GOT3 (cell line): ENCODE measurements at regions not wholly inside any gene's neighbourhood (a gene's known extent, or its start where the extent isn't known, plus 50 kb on each side); places are given as distances from the start of the nearest gene placed in this dataset.
"Not testable (repeated sequence)": the region's sequence is repeated elsewhere in the genome, so short reads cannot be mapped to it uniquely, and the experiment has no call there.

Source experiments
- DNase-seq: peaks from one replicate; lab custom pipeline; 2025; ENCODE audit warnings: mixed read lengths; lab: John Stamatoyannopoulos, UW

DNA sequence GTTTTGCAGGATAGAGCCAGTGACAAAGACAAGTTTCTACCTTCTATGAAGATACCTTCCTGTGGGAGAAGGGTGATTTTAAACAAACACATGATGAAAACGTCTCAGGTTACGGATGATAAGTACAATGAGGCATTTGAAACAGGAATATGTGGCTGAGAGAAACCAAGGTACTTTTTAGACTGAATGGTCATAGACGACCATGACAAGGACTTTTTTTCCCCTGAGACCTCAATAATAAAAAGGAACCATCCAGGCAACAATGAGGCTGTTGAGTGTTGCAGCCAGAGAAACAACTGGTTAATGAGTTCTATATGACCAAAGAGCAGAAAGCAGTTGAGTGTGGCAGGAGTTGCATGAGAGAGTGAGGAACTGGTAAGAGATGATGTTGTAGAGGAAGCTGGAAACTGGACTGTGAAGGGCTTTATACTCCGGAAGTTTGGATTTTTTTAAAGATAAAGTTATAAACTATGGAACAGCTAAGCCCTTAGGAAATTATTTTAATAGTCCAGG is 306.1 kb upstream of the CYRIA start:
- DNase-seq, result no peak

DNA sequence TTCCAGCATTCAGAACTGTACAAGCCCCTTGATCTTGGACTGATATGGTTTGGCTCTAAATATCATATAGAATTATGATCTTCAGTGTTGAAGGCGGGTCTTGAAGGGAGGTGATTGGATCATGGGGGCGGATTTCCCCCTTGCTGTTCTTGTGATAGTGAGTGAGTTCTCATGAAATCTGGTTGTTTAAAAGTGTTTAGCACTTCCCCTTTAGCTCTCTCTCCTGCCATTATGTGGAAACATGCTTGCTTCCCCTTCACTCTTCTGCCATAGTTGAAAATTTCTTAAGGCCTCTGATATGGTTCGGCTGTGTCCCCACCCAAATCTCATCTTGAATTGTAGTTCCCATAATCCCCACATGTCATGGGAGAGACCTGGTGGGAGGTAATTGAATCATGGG is 305.3 kb upstream of the CYRIA start:
- DNase-seq, result not testable (repeated sequence)

- no peak for DNase-seq
Observed at GRCh38 chr2:16962505-16962904, 296.9 kb upstream of the CYRIA start.

DNA sequence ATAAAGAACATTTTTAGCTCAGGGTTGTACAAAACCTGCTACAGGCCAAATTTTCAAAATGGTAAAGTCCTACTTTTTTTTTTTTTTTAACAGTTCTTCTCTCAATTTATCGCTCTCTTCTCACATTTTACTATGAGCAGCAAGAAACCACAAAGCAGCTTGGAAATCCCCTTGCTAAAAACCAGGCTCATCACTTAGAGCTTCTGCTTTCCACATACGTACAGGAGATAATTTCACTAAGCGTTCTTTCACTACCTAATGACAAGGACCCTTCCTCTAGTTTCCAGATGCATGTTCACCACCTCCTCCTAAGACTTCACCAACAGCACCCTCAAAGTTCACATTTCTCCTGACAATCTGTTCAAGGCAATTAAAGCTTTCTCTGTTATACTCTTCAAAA is 294.9 kb upstream of the CYRIA start:
- no peak for DNase-seq

DNA sequence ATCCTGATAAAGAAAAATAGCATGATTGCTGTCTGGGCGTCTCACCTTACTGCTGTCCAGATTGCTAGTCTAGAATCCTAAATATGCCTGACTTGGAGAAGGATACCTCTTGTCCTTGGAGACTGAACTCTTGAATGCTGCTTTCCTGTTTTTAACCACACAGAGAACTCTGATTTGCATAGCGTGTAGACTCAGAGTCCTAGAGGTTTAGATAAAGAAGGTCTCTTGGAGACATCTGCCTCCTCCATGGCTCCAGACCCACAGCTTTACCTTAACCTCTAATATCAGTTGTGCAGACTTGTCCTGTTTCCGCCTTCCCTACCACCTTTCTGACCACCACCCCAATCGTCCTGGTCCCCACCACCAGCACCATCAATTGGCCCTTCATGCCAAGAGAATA is 292.6 kb upstream of the CYRIA start:
- no peak for DNase-seq

DNA sequence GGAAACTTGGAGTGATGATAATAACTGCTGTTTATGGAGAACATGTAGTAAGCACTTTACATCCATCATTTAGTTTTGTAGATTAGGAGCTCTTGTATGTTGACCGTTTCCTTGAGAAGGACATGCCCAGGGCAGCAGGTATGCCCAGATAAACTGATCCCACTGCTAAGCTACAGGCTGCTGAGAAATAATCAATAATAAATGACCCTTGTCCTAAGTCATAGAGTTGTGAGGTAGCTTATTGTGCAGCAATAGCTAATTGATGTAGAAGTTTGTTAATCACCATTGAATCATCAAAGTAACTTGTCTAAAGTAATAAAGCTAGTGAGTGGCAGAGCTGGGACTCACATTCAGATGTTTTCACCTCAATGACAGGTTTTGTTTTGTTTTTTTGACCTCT is 287.2 kb upstream of the CYRIA start:
- no peak for DNase-seq

GRCh38 chr2:16952368-16952767 is 286.7 kb upstream of the CYRIA start:
- DNase-seq, result no peak

DNA sequence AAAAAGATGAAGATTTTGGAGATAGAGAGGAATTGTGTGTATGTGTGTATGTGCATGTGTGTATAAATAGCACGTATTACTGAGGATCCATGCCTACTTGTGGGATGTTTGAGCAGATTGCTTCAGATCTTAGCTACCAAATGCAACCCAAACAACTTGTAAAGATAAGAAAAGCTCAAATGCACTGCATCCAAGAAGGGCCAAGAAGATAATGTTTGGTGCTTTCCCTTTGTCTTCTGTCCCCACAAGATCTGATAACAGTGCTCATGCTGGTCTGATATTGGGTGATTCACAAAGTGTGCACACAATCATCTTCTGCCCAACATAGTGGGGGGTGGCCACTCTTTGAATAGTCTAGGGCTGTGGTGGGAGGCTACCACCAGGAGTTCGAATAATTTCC is 284.8 kb upstream of the CYRIA start:
- DNase-seq, result no peak

- no peak for DNase-seq
Observed at GRCh38 chr2:16948710-16949109, 283.1 kb upstream of the CYRIA start.

- DNase-seq, result no peak
Observed at GRCh38 chr2:16948053-16948452, 282.4 kb upstream of the CYRIA start.

GRCh38 chr2:16943279-16943958 is 277.8 kb upstream of the CYRIA start:
- no peak for DNase-seq

GRCh38 chr2:16940214-16940613 is 274.6 kb upstream of the CYRIA start:
- no peak for DNase-seq

DNA sequence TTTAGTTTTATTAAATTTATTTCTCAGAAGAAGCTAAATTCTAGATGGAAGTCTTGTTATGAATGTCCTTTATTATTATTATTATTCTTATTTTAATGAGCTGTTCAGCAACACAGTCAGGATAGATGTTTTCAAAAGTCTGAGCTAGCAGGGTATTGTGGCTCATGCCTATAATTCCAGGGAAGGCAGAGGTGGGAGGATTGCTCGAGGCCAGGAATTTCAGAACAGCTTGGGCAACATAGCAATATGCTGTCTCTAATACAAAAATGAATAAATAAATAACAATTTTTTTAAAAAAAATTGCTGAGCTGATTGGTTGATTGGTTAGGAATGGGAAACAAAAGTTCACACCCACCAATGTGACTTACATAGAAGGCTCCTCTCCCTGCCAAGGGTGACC is 274.1 kb upstream of the CYRIA start:
- DNase-seq, result no peak

GRCh38 chr2:16933355-16933754 is 267.7 kb upstream of the CYRIA start:
- no peak for DNase-seq

DNA sequence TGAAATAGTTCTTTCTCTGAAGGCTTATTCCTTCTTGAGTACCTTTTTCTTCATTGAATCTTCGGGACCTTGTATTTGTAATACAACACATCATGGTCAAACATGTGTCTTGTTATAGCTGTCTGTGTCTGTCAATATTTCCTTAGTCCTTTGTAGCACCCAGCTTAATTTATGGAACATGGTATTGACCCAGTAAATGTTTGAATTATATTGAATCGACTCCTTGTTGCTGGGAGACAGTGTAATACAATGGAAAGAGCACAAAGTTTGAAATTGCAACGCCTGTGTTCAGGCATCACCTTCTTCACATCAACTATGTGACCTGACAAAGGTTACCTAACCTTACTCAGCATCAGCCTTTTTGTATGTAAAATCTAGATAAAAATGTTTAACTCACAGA is 267.2 kb upstream of the CYRIA start:
- DNase-seq, result no peak

DNA sequence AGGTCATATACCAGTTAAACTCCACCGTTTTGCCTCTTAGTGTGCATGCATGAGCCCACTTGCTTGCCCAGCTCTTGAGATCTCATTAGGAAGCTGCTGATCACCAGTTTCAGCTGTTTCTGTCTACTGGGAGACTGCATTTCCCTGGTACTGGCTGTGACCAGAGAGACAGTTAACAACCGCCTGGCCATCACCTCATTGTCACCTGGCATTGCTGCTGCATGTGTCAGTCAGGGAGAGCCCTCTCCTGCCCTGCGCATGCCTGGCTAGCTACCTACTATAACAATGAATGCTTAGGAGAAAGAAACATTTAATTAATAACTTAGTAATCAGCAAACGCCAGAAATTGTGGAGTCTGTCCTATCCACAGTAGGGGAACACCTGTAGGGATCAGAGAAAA is 265.8 kb upstream of the CYRIA start:
- no peak for DNase-seq

GRCh38 chr2:16927398-16927797 is 261.8 kb upstream of the CYRIA start:
- no peak for DNase-seq

DNA sequence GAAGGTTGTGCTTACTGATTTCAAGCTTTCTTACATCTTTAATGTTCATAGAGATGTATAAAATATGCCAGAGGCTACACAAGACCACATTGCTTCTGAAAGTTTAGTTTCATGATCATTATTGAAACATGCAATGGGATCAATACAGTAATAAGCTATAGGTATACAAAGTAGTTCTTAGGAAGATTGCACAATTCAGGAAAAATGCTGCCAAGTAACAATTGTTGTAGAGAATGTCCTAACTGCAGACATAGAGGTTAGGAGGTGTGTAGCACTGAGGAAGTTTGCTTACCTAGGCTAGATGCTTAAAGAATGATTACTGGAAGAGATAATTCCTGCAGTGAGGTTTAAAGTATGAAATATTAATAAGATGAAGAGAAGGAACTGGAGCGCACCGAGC is 259.5 kb upstream of the CYRIA start:
- no peak for DNase-seq

DNA sequence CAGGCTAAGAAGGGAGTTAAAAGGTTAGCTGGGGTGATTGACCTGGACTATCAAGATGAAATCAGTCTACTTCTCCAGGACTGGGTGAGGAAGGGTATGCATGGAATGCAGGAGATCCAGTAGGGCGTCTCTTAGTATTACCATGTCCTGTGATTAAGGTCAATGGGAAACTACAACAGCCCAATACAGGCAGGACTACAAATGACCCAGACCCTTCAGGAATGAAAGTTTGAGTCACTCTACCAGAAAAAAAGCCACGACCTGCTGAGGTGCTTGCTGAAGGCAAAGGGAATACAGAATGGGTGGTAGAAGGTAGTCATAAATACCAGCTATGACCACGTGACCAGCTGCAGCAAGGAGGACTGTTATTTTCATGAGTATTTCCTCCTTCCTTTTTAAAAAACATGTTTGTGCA is 249.7 kb upstream of the CYRIA start:
- DNase-seq, result not testable (repeated sequence)

- DNase-seq, result no peak
Observed at GRCh38 chr2:16911746-16912145, 246.1 kb upstream of the CYRIA start.

DNA sequence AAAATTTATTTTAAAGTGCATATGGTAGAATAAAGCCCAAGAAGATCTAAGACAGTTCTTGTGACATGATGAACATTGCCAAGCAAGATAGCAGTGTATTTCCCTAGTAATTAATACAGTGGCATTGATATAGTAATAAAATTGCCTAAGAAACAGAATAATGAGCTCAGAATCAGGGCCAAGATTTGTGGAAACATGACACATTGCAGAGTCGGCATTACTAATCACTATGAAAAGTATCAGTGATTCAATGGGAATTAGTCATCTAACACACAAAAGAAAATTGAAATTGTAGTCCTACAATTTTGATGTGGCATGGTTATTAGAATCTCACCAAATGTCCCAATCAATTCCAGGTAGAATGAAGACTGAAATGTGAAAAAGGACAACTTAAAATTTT is 243.0 kb upstream of the CYRIA start:
- DNase-seq, result no peak

GRCh38 chr2:16907645-16908282 is 242.1 kb upstream of the CYRIA start:
- DNase-seq, result no peak

GRCh38 chr2:16905325-16905724 is 239.7 kb upstream of the CYRIA start:
- not testable (repeated sequence) for DNase-seq
